Small intestine (tissue), 7 donors: ENCODE measurements at regions not wholly inside any gene's neighbourhood (a gene's known extent, or its start where the extent isn't known, plus 50 kb on each side); places are given as distances from the start of the nearest gene placed in this dataset.
A peak's percentile ranks its signal among the peaks of the same experiment; 100 is the strongest.

ENCODE experiments used
- DNase-seq, 2 donors: peaks; one replicate each; pipeline versions ENCODE4 v3.0.0 to v3.0.0-alpha.2; 2013
- FAIRE-seq: peaks from 2 replicates; lab custom pipeline; 2012; peaks lifted over from hg19 to GRCh38; lab: Jason Lieb, UNC
- H3K27ac ChIP-seq, 3 donors: one replicate each; pipeline ENCODE4 v1.5.1; 2013; ENCODE audit warnings: low read length in 2 of 3, mild to moderate bottlenecking in 2 of 3, control low read depth in 1 of 3, inconsistent platforms in 1 of 3, low read depth in 1 of 3, moderate library complexity in 1 of 3
- H3K27me3 ChIP-seq, 3 donors: one replicate each; pipeline ENCODE4 v1.6.1; 2013; ENCODE audit warnings: low read length in 3 of 3, inconsistent platforms in 1 of 3; ENCODE audit not compliant: control insufficient read depth in 3 of 3, insufficient read depth in 3 of 3
- H3K36me3 ChIP-seq, 3 donors: one replicate each; pipeline ENCODE4 v1.6.1; 2013; ENCODE audit warnings: low read length in 3 of 3, inconsistent platforms in 1 of 3, low read depth in 1 of 3, mild to moderate bottlenecking in 1 of 3, moderate library complexity in 1 of 3; ENCODE audit not compliant: control insufficient read depth in 3 of 3, insufficient read depth in 2 of 3
- H3K4me1 ChIP-seq, 3 donors: one replicate each; pipeline ENCODE4 v1.6.1; 2013; ENCODE audit warnings: low read length in 2 of 3, inconsistent platforms in 1 of 3, low read depth in 1 of 3, mild to moderate bottlenecking in 1 of 3, moderate library complexity in 1 of 3; ENCODE audit not compliant: control insufficient read depth in 3 of 3, insufficient read depth in 2 of 3
- H3K4me3 ChIP-seq, 3 donors: one replicate each; pipeline ENCODE4 v1.5.1; 2013; ENCODE audit warnings: low read length in 3 of 3, control low read depth in 1 of 3, inconsistent platforms in 1 of 3, low read depth in 1 of 3, mild to moderate bottlenecking in 1 of 3, moderate library complexity in 1 of 3
- H3K9me3 ChIP-seq, 2 donors: one replicate each; pipeline ENCODE4 v1.6.1; 2013; ENCODE audit warnings: low read depth in 1 of 2, low read length in 1 of 2; ENCODE audit not compliant: control insufficient read depth in 2 of 2, insufficient read depth in 1 of 2
- WGBS, 3 donors: extraction: QIAGEN DNeasy Blood & Tissue Kit; methylation state at CpG; one replicate each; pipeline ENCODE4 v1.1.7; 2013; 5-methylcytosine and 5-hydroxymethylcytosine counted together
- donor health status: healthy with polysubstance abuse.
- donor health status: control.
- donor health status: control.
- donor health status: Bipolar disorder and iron deficiency.
- donor health status: healthy.

DNA sequence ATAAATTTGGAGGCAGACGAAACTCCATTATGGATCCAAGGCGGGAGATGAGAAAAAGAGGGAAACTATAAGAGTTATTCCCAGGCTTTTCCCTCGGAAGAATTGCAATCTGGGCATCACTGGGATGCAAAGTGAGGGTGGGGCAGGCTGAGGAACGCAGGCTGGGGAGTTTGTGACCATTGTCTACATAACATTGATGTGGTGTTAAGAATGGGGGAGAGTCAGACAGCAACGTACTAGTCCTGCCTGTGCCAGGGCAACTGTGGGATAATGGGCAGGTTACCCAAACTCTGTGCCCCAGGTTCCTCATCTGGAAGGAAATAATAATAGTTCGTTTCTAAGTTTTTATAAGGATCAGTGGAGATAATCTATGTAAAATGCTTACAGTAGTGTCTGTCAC, 84.4 kb upstream of the SIX2 start:
- Histone ChIP-seq H3K27ac (no peak overlapping the region), H3K4me3 (no peak overlapping the region), H3K36me3 (no peaks in the 10 kb centered on the region), H3K27me3 (peaks cover 0 to 20% (median 0%) of the 10 kb centered on the region in 3 donors), H3K4me1 (no peaks in the 10 kb centered on the region), H3K9me3 (no peaks in the 10 kb centered on the region)
- DNase-seq (no peak), FAIRE-seq (no peak)
- 50 to 66% (median 64%) methylated on average over 6 of the region's 6 CpGs for WGBS, 3 donors

GRCh38 chr2:45093181-45093580, 83.9 kb upstream of the SIX2 start:
- H3K4me3 ChIP-seq: no peak overlapping the region
- no peak for FAIRE-seq
- 93 to 96% (median 95%) methylated on average over 5 of the region's 5 CpGs for WGBS, 3 donors
- no peaks in the 10 kb centered on the region for H3K36me3 ChIP-seq
- H3K4me1 ChIP-seq: no peaks in the 10 kb centered on the region
- H3K27me3 ChIP-seq: peaks cover 0 to 20% (median 0%) of the 10 kb centered on the region in 3 donors
- no peaks in the 10 kb centered on the region for H3K9me3 ChIP-seq
- no peak overlapping the region for H3K27ac ChIP-seq
- no peak for DNase-seq

DNA sequence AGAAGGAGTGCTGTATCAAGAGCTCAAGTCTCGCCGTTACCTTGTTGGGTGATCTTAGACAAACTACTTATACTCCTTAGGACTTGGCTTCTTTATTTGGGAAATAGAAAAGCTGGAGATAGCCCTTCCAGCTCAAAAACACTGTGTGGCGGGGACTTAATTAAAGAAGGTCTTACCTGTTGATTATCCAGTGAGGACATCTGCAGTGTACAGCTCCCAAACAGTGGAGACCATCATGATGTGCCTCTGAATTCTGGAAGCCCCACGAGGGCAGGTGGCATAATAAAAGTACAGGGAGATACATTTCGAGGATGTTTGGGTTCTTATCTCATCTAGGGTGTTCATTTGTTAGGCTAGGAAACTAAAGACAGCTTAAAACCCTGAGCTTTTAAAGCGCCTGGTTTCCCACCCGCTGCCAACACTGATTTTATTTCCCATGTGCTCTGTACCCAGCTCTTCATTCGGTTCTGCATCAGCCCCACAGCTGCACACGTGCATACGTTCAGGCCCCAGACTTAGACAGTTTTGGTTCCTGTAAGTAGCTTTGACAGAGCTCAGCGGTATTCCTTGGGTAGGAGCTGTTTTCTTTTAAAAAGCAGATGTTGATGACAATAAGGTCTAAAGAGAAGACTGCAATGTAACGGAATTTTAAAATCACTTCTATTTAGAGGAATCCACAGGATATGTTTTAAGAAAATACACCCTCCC, 80.5 kb upstream of the SIX2 start:
- H3K27ac ChIP-seq: no peak overlapping the region
- H3K36me3 ChIP-seq: no peaks in the 10 kb centered on the region
- FAIRE-seq (no peak), DNase-seq (no peak)
- no peak overlapping the region for H3K4me3 ChIP-seq
- WGBS, 3 donors: 78 to 82% (median 78%) methylated on average over 12 of the region's 12 CpGs
- H3K9me3 ChIP-seq: no peaks in the 10 kb centered on the region
- peaks cover 0 to 17% (median 0%) of the 10 kb centered on the region in 3 donors for H3K27me3 ChIP-seq
- no peaks in the 10 kb centered on the region for H3K4me1 ChIP-seq

GRCh38 chr2:45085487-45085886, 76.2 kb upstream of the SIX2 start:
- H3K27me3 ChIP-seq: peaks cover 0 to 6% (median 5%) of the 10 kb centered on the region in 3 donors
- H3K27ac ChIP-seq: no peak overlapping the region
- WGBS, 3 donors: 92 to 96% (median 93%) methylated on average over 4 of the region's 4 CpGs
- no peaks in the 10 kb centered on the region for H3K9me3 ChIP-seq
- DNase-seq (no peak), FAIRE-seq (no peak)
- no peak overlapping the region for H3K4me3 ChIP-seq
- H3K4me1 ChIP-seq: no peaks in the 10 kb centered on the region
- no peaks in the 10 kb centered on the region for H3K36me3 ChIP-seq

- 79 to 85% (median 85%) methylated on average over 8 of the region's 8 CpGs for WGBS, 3 donors
- DNase-seq: no peak
- Histone ChIP-seq H3K4me1 (no peaks in the 10 kb centered on the region), H3K36me3 (no peaks in the 10 kb centered on the region), H3K4me3 (no peak overlapping the region), H3K27me3 (peaks cover 0 to 5% (median 2%) of the 10 kb centered on the region in 3 donors), H3K9me3 (no peaks in the 10 kb centered on the region), H3K27ac (no peak overlapping the region)
- FAIRE-seq: no peak
Observed at GRCh38 chr2:45084361-45085020, 75.2 kb upstream of the SIX2 start.

DNA sequence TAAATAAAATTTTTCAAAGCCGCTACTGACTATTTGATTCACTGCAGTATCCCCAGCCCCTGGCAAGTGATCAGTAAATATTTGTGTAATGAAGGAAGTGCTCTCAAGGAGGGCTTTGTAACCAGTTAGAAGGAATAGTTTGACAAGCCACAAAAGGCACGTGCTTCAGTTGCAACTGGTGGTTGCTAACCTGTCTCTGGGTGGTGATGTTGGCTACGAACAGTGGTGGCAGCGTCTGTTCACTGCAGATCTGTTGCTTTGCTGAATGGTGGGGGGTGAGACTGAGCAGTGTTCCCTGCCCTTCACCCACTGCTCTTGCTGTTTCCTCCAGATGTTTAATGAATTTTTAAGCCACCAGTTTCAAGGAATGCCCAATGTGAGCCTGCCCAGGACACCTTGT, 73.9 kb upstream of the SIX2 start:
- FAIRE-seq (no peak), DNase-seq (no peak)
- 22 to 29% (median 28%) methylated on average over 4 of the region's 4 CpGs for WGBS, 3 donors
- Histone ChIP-seq H3K4me1 (no peaks in the 10 kb centered on the region), H3K27ac (no peak overlapping the region), H3K9me3 (no peaks in the 10 kb centered on the region), H3K4me3 (no peak overlapping the region), H3K27me3 (peaks cover 0 to 5% (median 2%) of the 10 kb centered on the region in 3 donors), H3K36me3 (no peaks in the 10 kb centered on the region)

DNA sequence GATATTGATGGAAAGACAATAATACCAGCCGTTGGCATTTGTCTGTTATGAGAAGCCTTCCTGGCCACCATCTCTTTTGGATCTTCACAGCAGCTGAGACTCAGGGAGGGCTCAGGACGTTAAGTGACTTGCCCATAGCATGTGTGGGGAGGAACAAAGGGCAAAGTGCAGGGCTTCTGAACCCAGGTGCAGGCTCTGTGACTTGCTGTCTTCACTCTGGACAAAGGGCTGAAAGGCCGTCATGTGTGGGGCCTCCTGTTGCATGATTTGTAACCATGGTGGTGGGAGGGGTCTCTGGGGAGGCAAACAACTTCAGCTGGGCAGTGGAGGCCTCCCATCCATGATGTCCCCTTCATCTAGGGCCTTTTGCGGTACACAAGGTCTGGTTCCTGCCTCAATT, 65.5 kb upstream of the SIX2 start:
- Histone ChIP-seq H3K4me1 (no peaks in the 10 kb centered on the region), H3K36me3 (no peaks in the 10 kb centered on the region), H3K27me3 (peaks cover 0 to 12% (median 9%) of the 10 kb centered on the region in 3 donors), H3K27ac (no peak overlapping the region), H3K4me3 (no peak overlapping the region), H3K9me3 (no peaks in the 10 kb centered on the region)
- FAIRE-seq (no peak), DNase-seq (peak in 1 of 2 donors; percentile 4)
- WGBS, 3 donors: 50 to 70% (median 52%) methylated on average over 4 of the region's 4 CpGs

DNA sequence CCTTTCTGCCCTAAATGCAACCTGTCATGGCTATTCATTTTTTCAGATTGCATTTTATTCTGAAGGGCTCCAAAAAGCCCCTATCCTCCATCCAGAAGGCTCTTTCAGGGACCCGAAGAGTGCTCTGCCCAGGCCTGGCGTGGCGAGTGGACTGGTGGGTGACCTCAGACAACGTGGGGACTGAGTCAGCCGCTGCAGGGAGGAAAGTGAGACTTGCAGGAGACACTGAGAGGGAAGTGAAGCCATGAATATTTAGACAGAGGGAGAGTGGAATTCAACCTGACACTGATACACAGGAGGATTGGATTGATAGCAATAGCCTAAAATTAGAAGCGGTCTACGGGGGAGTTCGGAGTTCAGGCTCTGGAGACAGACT, 63.6 kb upstream of the SIX2 start:
- WGBS, 3 donors: 88 to 92% (median 91%) methylated on average over 8 of the region's 8 CpGs
- DNase-seq (no peak), FAIRE-seq (no peak)
- Histone ChIP-seq H3K27me3 (peaks cover 0 to 22% (median 9%) of the 10 kb centered on the region in 3 donors), H3K4me3 (no peak overlapping the region), H3K4me1 (no peaks in the 10 kb centered on the region), H3K36me3 (no peaks in the 10 kb centered on the region), H3K9me3 (no peaks in the 10 kb centered on the region), H3K27ac (no peak overlapping the region)
